Left ventricle myocardium inferior (tissue), 1 donor: ENCODE measurements at regions not wholly inside any gene's neighbourhood (a gene's known extent, or its start where the extent isn't known, plus 50 kb on each side); places are given as distances from the start of the nearest gene placed in this dataset.

ENCODE experiments used
- DNase-seq: peaks from one replicate; pipeline ENCODE4 v3.0.0-alpha.2; 2020
- H3K27ac ChIP-seq: fragments of 200-600 bp; replicated peaks from 2 replicates; pipeline ENCODE4 v1.8.0; 2021
- H3K27me3 ChIP-seq: fragments of 200-600 bp; 2 replicates; pipeline ENCODE4 v1.8.0; 2021; ENCODE audit warnings: low read depth
- H3K36me3 ChIP-seq: fragments of 200-600 bp; 2 replicates; pipeline ENCODE4 v1.8.0; 2021
- H3K4me1 ChIP-seq: fragments of 200-600 bp; 2 replicates; pipeline ENCODE4 v1.8.0; 2021
- H3K4me3 ChIP-seq: fragments of 200-600 bp; 2 replicates; pipeline ENCODE4 v1.8.0; 2021; ENCODE audit warnings: mild to moderate bottlenecking, moderate library complexity
- H3K9me3 ChIP-seq: fragments of 200-600 bp; replicated peaks from 2 replicates; pipeline ENCODE4 v1.8.0; 2021
- intact Hi-C: fragments of 100-400 bp; cut with micrococcal nuclease; formaldehyde crosslinking; loops from one replicate; pipeline ENCODE4 v1.11.0; 2022
- TF ChIP-seq, protein P1 (sequence below): fragments of 200-600 bp; IDR thresholded peaks from 2 replicates; pipeline ENCODE4 v1.8.0; 2021; ENCODE audit warnings: antibody characterized with exemption, mild to moderate bottlenecking, borderline replicate concordance
- donor health status: DM: no; HTN: yes; CAD: no; lungs with severe emphysema.

GRCh38 chr9:81489046-81489445 lies 200.3 kb downstream of the TLE1 start:
- no peak overlapping the region for H3K4me3 ChIP-seq
- no peaks in the 10 kb centered on the region for H3K36me3 ChIP-seq
- H3K9me3 ChIP-seq = peaks cover 3% of the 10 kb centered on the region
- no peak for DNase-seq
- no peaks in the 10 kb centered on the region for H3K27me3 ChIP-seq
- intact Hi-C loops = no loop called here
- no peaks in the 10 kb centered on the region for H3K4me1 ChIP-seq
- H3K27ac ChIP-seq = no peak overlapping the region
- TF ChIP-seq, protein P1, sequence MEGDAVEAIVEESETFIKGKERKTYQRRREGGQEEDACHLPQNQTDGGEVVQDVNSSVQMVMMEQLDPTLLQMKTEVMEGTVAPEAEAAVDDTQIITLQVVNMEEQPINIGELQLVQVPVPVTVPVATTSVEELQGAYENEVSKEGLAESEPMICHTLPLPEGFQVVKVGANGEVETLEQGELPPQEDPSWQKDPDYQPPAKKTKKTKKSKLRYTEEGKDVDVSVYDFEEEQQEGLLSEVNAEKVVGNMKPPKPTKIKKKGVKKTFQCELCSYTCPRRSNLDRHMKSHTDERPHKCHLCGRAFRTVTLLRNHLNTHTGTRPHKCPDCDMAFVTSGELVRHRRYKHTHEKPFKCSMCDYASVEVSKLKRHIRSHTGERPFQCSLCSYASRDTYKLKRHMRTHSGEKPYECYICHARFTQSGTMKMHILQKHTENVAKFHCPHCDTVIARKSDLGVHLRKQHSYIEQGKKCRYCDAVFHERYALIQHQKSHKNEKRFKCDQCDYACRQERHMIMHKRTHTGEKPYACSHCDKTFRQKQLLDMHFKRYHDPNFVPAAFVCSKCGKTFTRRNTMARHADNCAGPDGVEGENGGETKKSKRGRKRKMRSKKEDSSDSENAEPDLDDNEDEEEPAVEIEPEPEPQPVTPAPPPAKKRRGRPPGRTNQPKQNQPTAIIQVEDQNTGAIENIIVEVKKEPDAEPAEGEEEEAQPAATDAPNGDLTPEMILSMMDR = no peak

GRCh38 chr9:81480828-81481604 lies 208.3 kb downstream of the TLE1 start:
- no peaks in the 10 kb centered on the region for H3K27me3 ChIP-seq
- H3K36me3 ChIP-seq = no peaks in the 10 kb centered on the region
- intact Hi-C loops = no loop called here
- no peak for DNase-seq
- H3K27ac ChIP-seq = no peak overlapping the region
- TF ChIP-seq, protein P1 = no peak
- peaks cover 13% of the 10 kb centered on the region for H3K9me3 ChIP-seq
- H3K4me1 ChIP-seq = no peaks in the 10 kb centered on the region
- no peak overlapping the region for H3K4me3 ChIP-seq

GRCh38 chr9:81479573-81479972 lies 209.8 kb downstream of the TLE1 start:
- Histone ChIP-seq H3K4me3 (no peak overlapping the region), H3K27me3 (no peaks in the 10 kb centered on the region), H3K9me3 (peaks cover 13% of the 10 kb centered on the region), H3K4me1 (no peaks in the 10 kb centered on the region), H3K27ac (no peak overlapping the region), H3K36me3 (no peaks in the 10 kb centered on the region)
- TF ChIP-seq, protein P1 = no peak
- intact Hi-C loops = no loop called here
- DNase-seq = no peak

- no peak overlapping the region for H3K4me3 ChIP-seq
- intact Hi-C loops = no loop called here
- DNase-seq = no peak
- TF ChIP-seq, protein P1 = no peak
- no peaks in the 10 kb centered on the region for H3K4me1 ChIP-seq
- no peaks in the 10 kb centered on the region for H3K27me3 ChIP-seq
- peaks cover 13% of the 10 kb centered on the region for H3K9me3 ChIP-seq
- no peaks in the 10 kb centered on the region for H3K36me3 ChIP-seq
- H3K27ac ChIP-seq = no peak overlapping the region
Observed at GRCh38 chr9:81477669-81478068, 211.7 kb downstream of the TLE1 start.

DNA sequence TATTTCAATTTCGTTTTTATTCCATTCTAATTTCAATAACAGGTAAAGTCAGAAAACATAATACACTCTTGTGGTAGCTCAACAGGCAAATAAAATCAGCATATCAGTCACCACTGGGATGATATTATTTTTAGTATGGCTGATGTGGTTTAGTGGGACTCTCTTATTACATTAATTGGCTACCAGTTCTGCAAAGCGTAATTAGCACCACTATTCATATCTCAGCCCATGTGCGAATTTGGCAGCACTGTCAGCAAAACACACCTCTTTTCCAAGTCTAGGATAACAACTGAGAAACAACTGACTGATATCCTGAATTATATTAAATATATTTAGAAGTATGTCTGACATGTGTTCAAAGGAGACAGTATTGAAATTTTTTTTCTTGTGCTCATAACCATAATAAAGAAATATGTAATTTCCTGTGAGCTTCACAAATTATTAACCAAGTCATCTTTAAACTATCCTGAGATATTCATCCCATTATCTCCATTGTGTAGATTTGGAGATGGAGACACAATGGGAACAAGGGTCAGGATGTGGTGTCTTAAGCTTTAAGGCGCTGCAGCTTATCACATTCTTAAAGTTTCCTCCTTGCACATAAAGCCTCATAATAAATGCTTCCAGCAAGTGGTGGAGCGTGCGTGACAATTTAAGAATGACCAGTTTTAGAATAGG lies 212.4 kb downstream of the TLE1 start:
- H3K4me3 ChIP-seq = no peak overlapping the region
- TF ChIP-seq, protein P1 = no peak
- peaks cover 12% of the 10 kb centered on the region for H3K9me3 ChIP-seq
- H3K27me3 ChIP-seq = no peaks in the 10 kb centered on the region
- H3K27ac ChIP-seq = no peak overlapping the region
- intact Hi-C loops = no loop called here
- H3K36me3 ChIP-seq = no peaks in the 10 kb centered on the region
- DNase-seq = no peak
- H3K4me1 ChIP-seq = no peaks in the 10 kb centered on the region
